Loucy (cell line): ENCODE measurements at regions not wholly inside any gene's neighbourhood (a gene's known extent, or its start where the extent isn't known, plus 50 kb on each side); places are given as distances from the start of the nearest gene placed in this dataset.

Experiments
- H2AFZ ChIP-seq: fragments of 200-600 bp; sonication (generic); 2 replicates; pipeline ENCODE4 v1.6.0; 2016; ENCODE audit warnings: antibody characterized with exemption, mild to moderate bottlenecking, low read length, moderate library complexity
- H3F3A ChIP-seq: fragments of 200-600 bp; 2 replicates; pipeline ENCODE4 v1.6.0; 2016; ENCODE audit warnings: antibody characterized with exemption, low read depth, mild to moderate bottlenecking
- H3K27me3 ChIP-seq: fragments of 200-600 bp; sonication (generic); 2 replicates; pipeline ENCODE4 v1.6.1; 2014; ENCODE audit warnings: low read length, mild to moderate bottlenecking; ENCODE audit not compliant: insufficient read depth, poor library complexity, severe bottlenecking
- H3K36me3 ChIP-seq: fragments of 200-600 bp; sonication (generic); 2 replicates; pipeline ENCODE4 v1.6.1; 2016; ENCODE audit warnings: low read length; ENCODE audit not compliant: insufficient read depth
- H3K4me1 ChIP-seq: fragments of 200-600 bp; sonication (generic); 2 replicates; pipeline ENCODE4 v1.5.1; 2014; ENCODE audit warnings: low read length, mild to moderate bottlenecking; ENCODE audit not compliant: insufficient read depth, poor library complexity, severe bottlenecking
- H3K4me2 ChIP-seq: fragments of 200-600 bp; sonication (generic); 2 replicates; pipeline ENCODE4 v1.6.0; 2014; ENCODE audit warnings: antibody characterized with exemption, low read length, low read depth, mild to moderate bottlenecking; ENCODE audit not compliant: poor library complexity, severe bottlenecking
- H3K4me3 ChIP-seq: fragments of 200-600 bp; sonication (generic); 2 replicates; pipeline ENCODE4 v1.5.1; 2014; ENCODE audit warnings: low read length, mild to moderate bottlenecking, mixed read lengths; ENCODE audit not compliant: poor library complexity, severe bottlenecking
- H3K79me2 ChIP-seq: fragments of 200-600 bp; sonication (generic); 2 replicates; pipeline ENCODE4 v1.6.1; 2014; ENCODE audit warnings: low read length; ENCODE audit not compliant: insufficient read depth
- H3K9ac ChIP-seq: fragments of 200-600 bp; sonication (generic); 2 replicates; pipeline ENCODE4 v1.6.0; 2014; ENCODE audit warnings: mild to moderate bottlenecking, low read depth, low read length, moderate library complexity; ENCODE audit not compliant: poor library complexity, severe bottlenecking
- H3K9me2 ChIP-seq: fragments of 200-600 bp; sonication (generic); replicated peaks from 2 replicates; pipeline ENCODE4 v1.6.1; 2016; ENCODE audit warnings: low read depth, low read length, mixed read lengths
- H3K9me3 ChIP-seq: fragments of 200-600 bp; sonication (generic); 2 replicates; pipeline ENCODE4 v1.6.1; 2014; ENCODE audit warnings: mild to moderate bottlenecking, antibody characterized with exemption, low read length, low read depth; ENCODE audit not compliant: insufficient read depth
- H4K20me1 ChIP-seq: fragments of 200-600 bp; sonication (generic); 2 replicates; pipeline ENCODE4 v1.6.0; 2014; ENCODE audit warnings: antibody characterized with exemption, low read length, mild to moderate bottlenecking; ENCODE audit not compliant: insufficient read depth, poor library complexity, severe bottlenecking
- CTCF ChIP-seq: fragments of 200-600 bp; sonication (generic); conservative IDR thresholded peaks from 2 replicates; pipeline ENCODE4 v1.5.1; 2014; ENCODE audit warnings: mild to moderate bottlenecking, antibody characterized with exemption, low read length
- EZH2phosphoT487 ChIP-seq: fragments of 200-600 bp; IDR thresholded peaks from 2 replicates; pipeline ENCODE4 v1.6.1; 2018; ENCODE audit warnings: antibody characterized with exemption, mild to moderate bottlenecking, moderate library complexity, borderline replicate concordance

GRCh38 chr16:54783226-54783625 is 147.4 kb upstream of the IRX5 start:
- Histone ChIP-seq H3K4me1 (no peaks in the 10 kb centered on the region), H3F3A (no peaks in the 10 kb centered on the region), H3K9me3 (no peaks in the 10 kb centered on the region), H3K9me2 (no peaks in the 10 kb centered on the region), H3K9ac (no peak overlapping the region), H3K27me3 (no peaks in the 10 kb centered on the region), H4K20me1 (no peaks in the 10 kb centered on the region), H3K36me3 (no peaks in the 10 kb centered on the region), H3K4me3 (no peak overlapping the region), H2AFZ (no peak overlapping the region), H3K4me2 (no peak overlapping the region), H3K79me2 (no peaks in the 10 kb centered on the region)
- TF ChIP-seq EZH2phosphoT487 (no peak), CTCF (no peak)

GRCh38 chr16:54780266-54780665 is 150.4 kb upstream of the IRX5 start:
- Histone ChIP-seq H3K4me2 (no peak overlapping the region), H3K27me3 (no peaks in the 10 kb centered on the region), H3K79me2 (no peaks in the 10 kb centered on the region), H2AFZ (no peak overlapping the region), H3K4me1 (no peaks in the 10 kb centered on the region), H3F3A (no peaks in the 10 kb centered on the region), H3K36me3 (no peaks in the 10 kb centered on the region), H3K9ac (no peak overlapping the region), H3K4me3 (no peak overlapping the region), H3K9me2 (no peaks in the 10 kb centered on the region), H3K9me3 (no peaks in the 10 kb centered on the region), H4K20me1 (no peaks in the 10 kb centered on the region)
- TF ChIP-seq CTCF (no peak), EZH2phosphoT487 (no peak)

- Histone ChIP-seq H3K4me3 (no peak overlapping the region), H2AFZ (no peak overlapping the region), H3K27me3 (no peaks in the 10 kb centered on the region), H3K36me3 (no peaks in the 10 kb centered on the region), H3K79me2 (no peaks in the 10 kb centered on the region), H3F3A (no peaks in the 10 kb centered on the region), H3K9me2 (no peaks in the 10 kb centered on the region), H3K4me2 (no peak overlapping the region), H3K9ac (no peak overlapping the region), H3K9me3 (no peaks in the 10 kb centered on the region), H3K4me1 (no peaks in the 10 kb centered on the region), H4K20me1 (no peaks in the 10 kb centered on the region)
- TF ChIP-seq CTCF (no peak), EZH2phosphoT487 (no peak)
Measured at GRCh38 chr16:54779549-54779948, 151.1 kb upstream of the IRX5 start.
